Muscle layer of duodenum (tissue), 2 donors: ENCODE measurements at regions not wholly inside any gene's neighbourhood (a gene's known extent, or its start where the extent isn't known, plus 50 kb on each side); places are given as distances from the start of the nearest gene placed in this dataset.

Experiments
- H3K27ac ChIP-seq: one replicate; pipeline ENCODE4 v1.7.0; 2013; ENCODE audit warnings: mild to moderate bottlenecking, low read length
- H3K27me3 ChIP-seq: one replicate; pipeline ENCODE4 v1.7.0; 2013; ENCODE audit warnings: low read depth, mild to moderate bottlenecking, control low read depth, low read length
- H3K36me3 ChIP-seq, 2 donors: one replicate each; pipeline ENCODE4 v1.7.0; 2013; ENCODE audit warnings: low read length in 2 of 2, control low read depth in 1 of 2, mild to moderate bottlenecking in 1 of 2; ENCODE audit not compliant: insufficient read depth in 2 of 2, control insufficient read depth in 1 of 2
- H3K4me1 ChIP-seq, 2 donors: one replicate each; pipeline ENCODE4 v1.7.0; 2013; ENCODE audit warnings: low read length in 2 of 2, mild to moderate bottlenecking in 2 of 2, control low read depth in 1 of 2, moderate library complexity in 1 of 2; ENCODE audit not compliant: insufficient read depth in 2 of 2, control insufficient read depth in 1 of 2
- H3K4me3 ChIP-seq, 2 donors: one replicate each; pipeline ENCODE4 v1.7.0; 2013; ENCODE audit warnings: low read length in 2 of 2, low read depth in 1 of 2, mild to moderate bottlenecking in 1 of 2
- H3K9me3 ChIP-seq, 2 donors: one replicate each; pipeline ENCODE4 v1.7.0; 2013; ENCODE audit warnings: low read length in 2 of 2, control low read depth in 1 of 2, mild to moderate bottlenecking in 1 of 2; ENCODE audit not compliant: control insufficient read depth in 1 of 2
- donor health status: healthy.

DNA sequence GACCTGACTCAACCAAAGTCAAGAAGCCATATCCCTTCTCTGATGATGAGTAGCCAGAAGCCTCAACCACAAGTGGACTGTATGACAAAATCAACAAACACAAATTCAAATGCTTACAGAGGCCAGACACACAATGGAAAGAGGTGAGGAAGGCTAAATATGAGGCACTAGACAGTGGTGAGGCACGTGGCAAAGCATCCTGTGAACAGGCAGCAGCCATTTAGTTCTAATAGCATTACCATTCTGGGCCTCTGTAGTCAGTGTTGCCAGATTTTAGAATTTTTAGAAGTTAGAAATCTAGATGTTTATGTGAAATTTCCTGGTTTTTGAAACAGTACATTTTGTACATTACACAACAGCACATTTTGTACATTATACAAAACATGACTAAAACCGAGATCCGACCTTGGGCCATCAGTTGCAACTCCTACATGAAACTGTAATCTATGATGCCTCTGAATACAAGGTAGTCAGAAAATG lies 403.3 kb downstream of the COG6 start:
- Histone ChIP-seq H3K9me3 (no peaks in the 10 kb centered on the region), H3K27me3 (no peaks in the 10 kb centered on the region), H3K4me3 (no peak overlapping the region), H3K36me3 (no peaks in the 10 kb centered on the region), H3K4me1 (no peaks in the 10 kb centered on the region), H3K27ac (no peak overlapping the region)

DNA sequence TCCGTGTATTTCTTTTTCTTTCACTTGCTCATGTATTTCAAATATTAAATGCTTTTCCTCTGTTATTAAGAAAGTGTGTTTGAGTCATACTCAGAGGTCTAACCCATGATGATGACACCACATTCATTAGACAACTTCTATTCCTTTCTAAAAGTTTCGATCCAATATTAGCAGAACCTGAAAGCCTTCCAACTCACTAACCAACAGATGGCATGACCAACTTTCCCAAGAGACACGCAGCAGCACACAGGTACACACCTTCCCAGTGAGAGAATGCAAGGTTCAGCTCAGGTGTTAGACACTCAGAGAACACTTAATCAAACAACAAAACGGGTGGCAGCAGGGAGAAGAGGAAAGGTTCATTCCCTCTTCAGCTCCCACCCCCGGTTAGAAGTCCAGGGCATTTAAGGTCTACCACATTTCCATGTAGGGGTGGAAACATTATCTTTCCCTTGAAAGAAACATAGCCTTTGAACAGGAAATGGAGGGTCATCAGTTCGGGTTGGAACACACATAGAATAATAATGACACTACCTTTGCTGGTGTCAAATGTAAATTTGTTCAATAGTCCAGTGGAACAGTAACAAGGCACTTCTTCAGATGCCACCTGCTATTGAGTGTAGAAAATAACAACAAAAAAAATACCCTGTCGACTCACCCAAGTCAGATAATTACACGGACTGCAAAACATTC lies 404.2 kb downstream of the COG6 start:
- no peak overlapping the region for H3K4me3 ChIP-seq
- H3K4me1 ChIP-seq = no peaks in the 10 kb centered on the region
- no peaks in the 10 kb centered on the region for H3K36me3 ChIP-seq
- H3K27me3 ChIP-seq = no peaks in the 10 kb centered on the region
- no peak overlapping the region for H3K27ac ChIP-seq
- no peaks in the 10 kb centered on the region for H3K9me3 ChIP-seq

DNA sequence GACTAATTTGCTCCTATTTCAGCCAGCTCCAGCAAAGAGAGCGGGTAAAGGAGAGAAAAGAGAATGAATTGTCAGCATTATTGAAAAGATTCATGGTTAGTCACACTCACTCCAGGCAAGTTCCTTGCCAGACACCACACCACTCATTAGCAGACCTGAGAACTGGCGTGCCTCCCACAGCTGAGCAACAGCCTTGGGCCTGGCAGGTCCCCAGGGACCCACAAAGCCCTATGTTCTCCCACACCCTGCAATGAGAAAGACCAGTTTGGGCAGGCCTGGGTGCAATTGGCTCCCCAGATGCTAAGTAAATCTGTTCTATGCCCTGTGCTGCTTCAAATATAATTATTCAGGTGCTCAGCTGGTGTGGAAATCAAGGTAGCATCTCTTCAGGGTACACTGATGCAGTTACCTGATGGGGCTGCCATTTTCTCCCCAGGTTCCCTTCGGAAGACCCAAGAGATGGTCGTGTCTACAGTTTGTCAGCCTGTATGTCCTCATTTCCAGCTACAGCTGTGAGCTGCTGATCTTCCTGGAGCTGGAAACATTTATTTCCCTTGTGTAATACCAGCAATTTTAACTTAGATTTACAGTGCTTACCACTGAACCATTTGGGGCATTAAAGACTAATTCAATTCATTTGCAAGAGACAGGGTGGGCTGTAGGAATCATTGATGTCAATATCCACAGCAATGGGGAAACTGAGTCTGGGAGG lies 405.0 kb downstream of the COG6 start:
- no peaks in the 10 kb centered on the region for H3K36me3 ChIP-seq
- no peaks in the 10 kb centered on the region for H3K9me3 ChIP-seq
- H3K27ac ChIP-seq = no peak overlapping the region

DNA sequence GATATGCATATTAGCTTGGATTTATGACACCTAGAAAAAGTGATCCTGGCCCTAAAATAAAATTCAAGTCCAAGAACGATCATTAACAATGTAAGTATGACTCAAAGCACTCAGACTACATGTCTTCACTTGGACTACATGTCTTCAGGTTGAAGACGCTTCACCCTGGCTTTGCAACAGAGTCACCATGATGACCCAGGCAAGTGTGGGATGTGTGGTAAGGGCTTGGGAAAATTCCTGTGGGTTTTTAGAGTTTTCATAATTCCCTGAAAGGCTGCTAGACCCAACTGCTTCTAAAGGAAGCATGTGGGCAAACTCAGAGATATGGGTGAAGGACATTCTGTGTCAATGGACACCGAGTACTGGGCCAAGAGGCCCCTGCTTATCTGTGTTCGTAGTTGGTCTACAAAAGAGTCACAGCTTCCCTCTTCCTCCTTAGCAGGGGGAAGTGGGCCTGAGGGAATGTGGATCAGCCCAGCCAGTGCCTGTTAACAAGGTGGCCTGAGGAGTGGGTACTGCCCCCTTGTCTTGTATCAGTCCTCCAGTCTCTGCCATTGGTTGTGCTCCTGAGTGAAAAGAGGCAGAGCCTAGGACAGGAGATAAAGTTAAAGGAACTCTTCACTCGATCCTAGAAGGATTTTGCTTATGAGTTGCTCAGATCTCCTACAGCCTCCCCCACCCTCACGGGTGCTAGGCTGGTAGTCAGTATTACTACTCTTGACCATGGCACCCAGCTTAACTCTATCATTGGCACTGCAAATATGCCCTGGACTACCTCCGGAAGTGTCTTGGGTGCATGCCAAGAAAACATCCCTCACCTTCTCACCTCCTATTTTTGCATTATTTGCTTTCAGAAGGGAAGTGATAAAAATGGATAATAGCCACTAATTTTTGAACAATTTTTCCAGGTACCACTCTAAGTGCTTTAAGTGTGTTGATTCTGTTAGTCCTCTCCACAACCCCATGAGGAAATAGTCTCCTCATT lies 406.3 kb downstream of the COG6 start:
- no peaks in the 10 kb centered on the region for H3K36me3 ChIP-seq
- no peaks in the 10 kb centered on the region for H3K27me3 ChIP-seq
- H3K4me1 ChIP-seq = no peaks in the 10 kb centered on the region
- H3K27ac ChIP-seq = no peak overlapping the region
- no peaks in the 10 kb centered on the region for H3K9me3 ChIP-seq
- no peak overlapping the region for H3K4me3 ChIP-seq

More for the DNA sequence above, 405.0 kb downstream of the COG6 start:
- H3K27me3 ChIP-seq = no peaks in the 10 kb centered on the region
- no peak overlapping the region for H3K4me3 ChIP-seq
- H3K4me1 ChIP-seq = no peaks in the 10 kb centered on the region

DNA sequence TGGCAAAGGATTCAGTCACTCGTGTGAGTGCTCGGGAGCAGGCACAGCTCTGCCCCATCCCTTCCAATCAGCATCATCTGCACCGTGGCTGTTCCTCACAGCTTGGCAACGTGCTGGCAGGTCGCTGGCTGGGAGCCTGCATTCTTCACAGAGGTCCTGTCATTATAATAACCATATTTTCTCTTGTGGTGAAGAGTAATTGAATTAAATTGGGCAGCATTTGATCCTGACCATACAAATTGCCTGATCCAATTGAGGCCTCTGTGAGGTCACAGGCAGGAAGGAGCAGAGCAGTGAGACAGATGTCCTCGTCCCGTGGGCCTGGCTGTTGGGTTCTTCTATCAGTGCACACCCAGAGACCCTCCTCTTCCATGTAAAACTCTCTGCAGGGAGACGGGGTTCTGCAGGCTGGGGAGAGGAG lies 407.8 kb downstream of the COG6 start:
- Histone ChIP-seq H3K27me3 (no peaks in the 10 kb centered on the region), H3K9me3 (no peaks in the 10 kb centered on the region), H3K4me1 (no peaks in the 10 kb centered on the region), H3K36me3 (no peaks in the 10 kb centered on the region), H3K27ac (no peak overlapping the region), H3K4me3 (no peak overlapping the region)

DNA sequence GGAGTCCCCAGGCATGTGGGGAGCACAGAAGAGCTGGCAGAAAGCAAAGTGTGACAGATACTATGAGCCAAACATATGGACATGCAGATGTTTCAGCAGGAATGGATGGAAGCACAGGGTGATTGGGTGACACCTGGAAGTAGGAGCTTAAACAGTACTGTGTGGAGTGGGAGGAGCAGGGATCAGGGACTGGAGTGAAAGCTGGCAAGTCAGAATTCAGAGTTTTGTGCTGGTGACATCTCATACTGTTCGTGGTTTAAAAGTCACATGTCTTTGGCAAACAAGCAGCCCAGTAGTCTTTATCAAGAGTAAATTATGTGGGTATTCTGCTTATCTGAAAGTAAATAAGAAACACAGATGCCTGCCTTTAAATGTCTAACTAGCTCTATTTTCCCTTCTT lies 408.2 kb downstream of the COG6 start:
- Histone ChIP-seq H3K4me1 (no peaks in the 10 kb centered on the region), H3K9me3 (no peaks in the 10 kb centered on the region), H3K36me3 (no peaks in the 10 kb centered on the region), H3K27ac (no peak overlapping the region), H3K27me3 (no peaks in the 10 kb centered on the region), H3K4me3 (no peak overlapping the region)

DNA sequence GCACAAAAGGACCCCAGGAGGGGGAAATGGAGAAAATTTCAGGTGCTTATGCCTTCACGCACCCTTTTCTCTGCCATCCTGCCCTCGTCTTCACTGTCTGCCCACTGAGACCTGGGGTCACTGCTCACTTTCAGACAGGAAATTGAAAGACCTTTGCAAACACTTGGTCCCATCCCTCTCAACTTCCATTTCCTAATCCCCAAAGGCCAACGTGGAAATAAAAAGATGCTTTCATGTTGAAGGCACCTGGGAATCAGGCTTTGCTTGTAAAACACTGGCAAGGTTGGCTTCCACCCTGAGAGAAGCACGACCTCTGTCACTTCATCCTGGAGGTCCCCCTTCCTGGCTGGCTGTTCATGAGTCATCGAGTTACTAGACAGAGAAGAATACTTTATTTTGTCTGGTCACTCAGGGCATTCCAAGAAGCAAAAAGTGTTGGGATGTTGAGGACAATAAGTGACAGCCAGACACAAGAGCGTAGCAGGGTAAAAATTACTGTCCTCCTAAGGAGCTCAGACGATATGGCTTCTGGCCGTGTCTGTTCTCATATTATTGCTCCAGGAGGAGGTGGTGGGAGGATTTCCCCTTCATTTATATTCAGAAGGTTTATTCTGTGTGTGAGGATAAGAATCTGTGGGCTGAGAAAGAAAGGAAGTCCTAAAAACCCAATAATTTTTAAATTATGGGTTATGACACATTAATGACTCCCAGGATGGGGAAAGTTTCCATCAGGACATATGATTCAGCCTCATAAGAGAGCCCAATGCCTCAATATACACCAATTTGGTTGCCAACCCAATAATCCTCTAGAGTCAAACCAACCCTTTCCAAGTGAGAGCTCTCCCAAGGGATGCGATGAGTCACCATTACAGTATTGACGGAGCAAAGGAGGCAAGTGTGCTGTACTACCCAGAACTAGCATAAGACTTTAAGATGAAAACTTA lies 409.0 kb downstream of the COG6 start:
- H3K27me3 ChIP-seq = no peaks in the 10 kb centered on the region
- H3K27ac ChIP-seq = no peak overlapping the region
- H3K4me3 ChIP-seq = no peak overlapping the region
- H3K36me3 ChIP-seq = no peaks in the 10 kb centered on the region
- H3K9me3 ChIP-seq = no peaks in the 10 kb centered on the region
- no peaks in the 10 kb centered on the region for H3K4me1 ChIP-seq

DNA sequence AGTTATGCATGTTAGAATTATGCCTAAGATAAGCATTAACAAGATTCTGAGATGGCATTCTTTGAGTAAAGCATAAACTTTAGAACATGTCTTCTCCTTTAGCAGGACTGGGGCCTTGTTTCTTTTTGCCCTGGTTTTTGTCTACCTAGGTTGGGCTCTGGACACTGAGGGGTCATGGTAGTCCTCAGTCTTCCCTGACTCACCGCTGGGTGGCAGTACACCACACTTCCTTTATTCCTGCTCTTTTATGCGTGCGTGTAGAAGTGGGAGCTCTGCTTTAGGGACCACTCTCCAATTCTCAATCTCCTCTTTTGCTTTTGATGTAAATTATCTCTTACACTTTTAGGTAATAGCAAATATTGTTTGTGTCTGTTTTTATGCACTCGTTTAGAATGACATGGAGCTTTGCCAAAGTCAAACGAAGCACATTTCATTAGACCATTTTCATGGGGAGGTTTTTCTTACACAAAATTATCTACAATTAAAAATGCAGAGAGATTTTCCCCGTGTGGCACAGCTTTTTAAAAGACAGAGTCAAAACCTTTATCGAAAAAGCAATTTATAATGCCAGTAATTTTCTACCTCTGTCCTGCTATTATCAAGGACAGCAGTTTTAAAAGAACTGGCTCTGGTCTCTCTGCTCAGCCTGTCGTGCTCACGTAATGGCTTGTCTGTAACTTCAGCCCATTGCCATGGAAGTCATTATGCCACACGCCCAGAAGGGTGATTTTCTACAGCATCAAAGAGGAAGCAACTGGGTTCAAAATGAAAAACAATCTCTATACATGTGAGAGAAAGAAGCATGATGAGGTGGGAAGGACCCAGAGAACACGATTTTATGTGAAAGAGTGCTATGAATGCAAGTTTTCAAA lies 413.9 kb downstream of the COG6 start:
- Histone ChIP-seq H3K27me3 (no peaks in the 10 kb centered on the region), H3K36me3 (no peaks in the 10 kb centered on the region), H3K4me3 (no peak overlapping the region), H3K4me1 (no peaks in the 10 kb centered on the region), H3K9me3 (no peaks in the 10 kb centered on the region), H3K27ac (no peak overlapping the region)

DNA sequence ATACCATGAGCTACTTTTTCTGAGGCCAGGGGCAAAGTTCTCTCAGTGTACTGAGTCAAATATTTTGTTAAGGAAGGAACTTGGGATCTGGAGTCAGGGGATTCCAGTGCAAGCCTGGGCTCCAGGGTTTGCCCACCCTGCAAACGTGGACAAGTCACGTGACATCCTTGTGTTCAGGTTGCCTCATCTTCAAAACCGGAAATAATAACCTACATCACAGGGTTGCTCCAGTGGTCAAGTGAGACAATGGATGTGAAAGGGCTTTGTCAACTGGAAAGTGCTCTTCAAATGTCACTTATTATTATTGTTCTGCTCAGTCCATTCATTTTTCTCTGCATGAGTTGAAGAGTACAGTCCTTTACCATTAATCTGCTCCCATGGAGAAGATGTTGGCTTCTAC lies 414.9 kb downstream of the COG6 start:
- no peaks in the 10 kb centered on the region for H3K4me1 ChIP-seq
- no peaks in the 10 kb centered on the region for H3K36me3 ChIP-seq
- H3K27ac ChIP-seq = no peak overlapping the region
- H3K9me3 ChIP-seq = no peaks in the 10 kb centered on the region
- H3K4me3 ChIP-seq = no peak overlapping the region
- no peaks in the 10 kb centered on the region for H3K27me3 ChIP-seq

DNA sequence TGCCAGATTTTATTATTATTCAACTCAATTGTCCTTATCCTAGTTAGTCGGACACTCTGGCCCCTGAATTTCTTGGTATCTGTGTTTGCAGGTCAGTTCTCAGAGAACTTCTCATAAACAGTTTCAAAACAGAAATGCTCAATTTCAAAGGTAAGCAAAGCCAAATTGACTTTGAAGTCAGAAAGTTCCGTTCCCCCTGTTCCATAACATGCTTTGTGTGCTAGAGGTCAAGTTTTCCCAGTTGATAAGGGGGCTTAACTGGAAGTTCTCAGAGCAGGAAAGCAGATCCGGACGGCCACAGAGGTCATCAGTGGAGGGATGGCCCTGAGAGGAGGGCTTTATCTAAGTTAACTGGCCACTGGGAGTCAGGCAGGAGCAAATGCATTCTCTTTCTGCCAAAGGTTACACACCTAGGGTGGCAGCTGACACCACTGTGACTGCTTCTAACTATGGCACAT lies 417.2 kb downstream of the COG6 start:
- no peaks in the 10 kb centered on the region for H3K4me1 ChIP-seq
- no peaks in the 10 kb centered on the region for H3K27me3 ChIP-seq
- H3K27ac ChIP-seq = no peak overlapping the region
- H3K36me3 ChIP-seq = no peaks in the 10 kb centered on the region
- H3K4me3 ChIP-seq = no peak overlapping the region
- no peaks in the 10 kb centered on the region for H3K9me3 ChIP-seq
